Stimulated activated effector memory CD8-positive, alpha-beta T cell treated with anti-CD3 and anti-CD28 coated beads, Interleukin-12 subunit alpha, Interleukin-12 subunit beta, amount 100 ng/mL, for 72 hours (primary cell): ENCODE measurements at regions not wholly inside any gene's neighbourhood (a gene's known extent, or its start where the extent isn't known, plus 50 kb on each side); places are given as distances from the start of the nearest gene placed in this dataset.
A peak's percentile ranks its signal among the peaks of the same experiment; 100 is the strongest.

Experiments used
- ATAC-seq: fragments of 150-1000 bp; cut with Tn5 transposase; 2 replicates; pipeline ENCODE4 v1.10.0; 2021
- DNase-seq, 2 donors: peaks; one replicate each; pipeline ENCODE4 v3.0.0; 2021 to 2022; ENCODE audit warnings: low spot score in 2 of 2
- H3K27ac Mint-ChIP-seq: one replicate; pipeline ENCODE4 v1.8.0; 2022; ENCODE audit warnings: mild to moderate bottlenecking, mixed read lengths
- H3K36me3 Mint-ChIP-seq: one replicate; pipeline ENCODE4 v1.8.0; 2022; ENCODE audit warnings: mild to moderate bottlenecking, mixed read lengths
- H3K4me1 Mint-ChIP-seq: one replicate; pipeline ENCODE4 v1.8.0; 2022; ENCODE audit warnings: mixed read lengths
- H3K4me3 Mint-ChIP-seq: one replicate; pipeline ENCODE4 v1.8.0; 2022; ENCODE audit warnings: mild to moderate bottlenecking, mixed read lengths
- H3K9me3 Mint-ChIP-seq: one replicate; pipeline ENCODE4 v1.8.0; 2022; ENCODE audit warnings: mixed read lengths

- H3K27ac Mint-ChIP-seq: peak overlapping the region; percentile 6
- no peak for ATAC-seq
- DNase-seq: no peak
- no peaks in the 10 kb centered on the region for H3K4me1 Mint-ChIP-seq
- H3K4me3 Mint-ChIP-seq: no peak overlapping the region
- H3K36me3 Mint-ChIP-seq: no peaks in the 10 kb centered on the region
- no peaks in the 10 kb centered on the region for H3K9me3 Mint-ChIP-seq
Measured at GRCh38 chr6:119541132-119541905, 191.8 kb upstream of the MAN1A1 start.

GRCh38 chr6:119540417-119540816, 190.9 kb upstream of the MAN1A1 start:
- H3K36me3 Mint-ChIP-seq: no peaks in the 10 kb centered on the region

GRCh38 chr6:119539066-119539746, 189.6 kb upstream of the MAN1A1 start:
- ATAC-seq: no peak
- Mint-ChIP-seq H3K4me1 (no peaks in the 10 kb centered on the region), H3K36me3 (no peaks in the 10 kb centered on the region), H3K4me3 (no peak overlapping the region), H3K9me3 (no peaks in the 10 kb centered on the region), H3K27ac (no peak overlapping the region)
- no peak for DNase-seq

More at GRCh38 chr6:119540417-119540816, 190.9 kb upstream of the MAN1A1 start:
- ATAC-seq: peak; percentile 36
- no peaks in the 10 kb centered on the region for H3K9me3 Mint-ChIP-seq
- H3K4me1 Mint-ChIP-seq: no peaks in the 10 kb centered on the region
- H3K27ac Mint-ChIP-seq: no peak overlapping the region
- no peak for DNase-seq
- H3K4me3 Mint-ChIP-seq: no peak overlapping the region

GRCh38 chr6:119536666-119537065, 187.1 kb upstream of the MAN1A1 start:
- H3K27ac Mint-ChIP-seq: no peak overlapping the region
- H3K36me3 Mint-ChIP-seq: no peaks in the 10 kb centered on the region
- no peak overlapping the region for H3K4me3 Mint-ChIP-seq
- ATAC-seq: no peak
- H3K9me3 Mint-ChIP-seq: no peaks in the 10 kb centered on the region
- no peak for DNase-seq
- peaks cover 11% of the 10 kb centered on the region for H3K4me1 Mint-ChIP-seq

GRCh38 chr6:119535332-119535731, 185.8 kb upstream of the MAN1A1 start:
- DNase-seq (no peak), ATAC-seq (no peak)
- H3K4me3 Mint-ChIP-seq: no peak overlapping the region
- H3K36me3 Mint-ChIP-seq: no peaks in the 10 kb centered on the region
- H3K27ac Mint-ChIP-seq: no peak overlapping the region
- H3K9me3 Mint-ChIP-seq: no peaks in the 10 kb centered on the region
- H3K4me1 Mint-ChIP-seq: peaks cover 11% of the 10 kb centered on the region

- H3K4me1 Mint-ChIP-seq: peaks cover 11% of the 10 kb centered on the region
- H3K36me3 Mint-ChIP-seq: no peaks in the 10 kb centered on the region
- no peaks in the 10 kb centered on the region for H3K9me3 Mint-ChIP-seq
- H3K4me3 Mint-ChIP-seq: no peak overlapping the region
- DNase-seq (no peak), ATAC-seq (peak; percentile 93)
- H3K27ac Mint-ChIP-seq: no peak overlapping the region
Measured at GRCh38 chr6:119533603-119534279, 184.2 kb upstream of the MAN1A1 start.

GRCh38 chr6:119527231-119527578, 177.6 kb upstream of the MAN1A1 start:
- no peak for ATAC-seq

GRCh38 chr6:119526561-119527230, 177.1 kb upstream of the MAN1A1 start:
- Mint-ChIP-seq H3K27ac (no peak overlapping the region), H3K4me1 (no peaks in the 10 kb centered on the region), H3K9me3 (no peaks in the 10 kb centered on the region), H3K4me3 (no peak overlapping the region), H3K36me3 (no peaks in the 10 kb centered on the region)
- DNase-seq: no peak
- no peak for ATAC-seq

More at GRCh38 chr6:119527231-119527578, 177.6 kb upstream of the MAN1A1 start:
- Mint-ChIP-seq H3K9me3 (no peaks in the 10 kb centered on the region), H3K4me3 (no peak overlapping the region), H3K27ac (no peak overlapping the region), H3K36me3 (no peaks in the 10 kb centered on the region), H3K4me1 (no peaks in the 10 kb centered on the region)
- no peak for DNase-seq

GRCh38 chr6:119524410-119524809, 174.8 kb upstream of the MAN1A1 start:
- ATAC-seq (no peak), DNase-seq (no peak)
- H3K4me3 Mint-ChIP-seq: no peak overlapping the region
- no peaks in the 10 kb centered on the region for H3K36me3 Mint-ChIP-seq
- H3K4me1 Mint-ChIP-seq: no peaks in the 10 kb centered on the region
- no peaks in the 10 kb centered on the region for H3K9me3 Mint-ChIP-seq
- no peak overlapping the region for H3K27ac Mint-ChIP-seq

GRCh38 chr6:119523556-119523955, 174.0 kb upstream of the MAN1A1 start:
- Mint-ChIP-seq H3K4me3 (no peak overlapping the region), H3K9me3 (no peaks in the 10 kb centered on the region), H3K27ac (no peak overlapping the region), H3K36me3 (no peaks in the 10 kb centered on the region), H3K4me1 (no peaks in the 10 kb centered on the region)
- DNase-seq: no peak
- ATAC-seq: no peak

- H3K4me1 Mint-ChIP-seq: no peaks in the 10 kb centered on the region
- DNase-seq (no peak), ATAC-seq (no peak)
- H3K36me3 Mint-ChIP-seq: no peaks in the 10 kb centered on the region
- no peak overlapping the region for H3K27ac Mint-ChIP-seq
- H3K4me3 Mint-ChIP-seq: no peak overlapping the region
- H3K9me3 Mint-ChIP-seq: no peaks in the 10 kb centered on the region
Measured at GRCh38 chr6:119521251-119521650, 171.7 kb upstream of the MAN1A1 start.

- Mint-ChIP-seq H3K36me3 (no peaks in the 10 kb centered on the region), H3K9me3 (no peaks in the 10 kb centered on the region), H3K4me1 (no peaks in the 10 kb centered on the region), H3K27ac (no peak overlapping the region), H3K4me3 (no peak overlapping the region)
- ATAC-seq: no peak
- no peak for DNase-seq
Measured at GRCh38 chr6:119517428-119517827, 167.9 kb upstream of the MAN1A1 start.

GRCh38 chr6:119514345-119514744, 164.8 kb upstream of the MAN1A1 start:
- no peaks in the 10 kb centered on the region for H3K36me3 Mint-ChIP-seq
- H3K4me3 Mint-ChIP-seq: no peak overlapping the region
- ATAC-seq (no peak), DNase-seq (no peak)
- H3K9me3 Mint-ChIP-seq: no peaks in the 10 kb centered on the region
- H3K4me1 Mint-ChIP-seq: no peaks in the 10 kb centered on the region
- H3K27ac Mint-ChIP-seq: no peak overlapping the region

GRCh38 chr6:119511024-119511423, 161.5 kb upstream of the MAN1A1 start:
- Mint-ChIP-seq H3K27ac (no peak overlapping the region), H3K9me3 (no peaks in the 10 kb centered on the region), H3K4me3 (no peak overlapping the region), H3K4me1 (no peaks in the 10 kb centered on the region), H3K36me3 (no peaks in the 10 kb centered on the region)
- no peak for DNase-seq
- no peak for ATAC-seq

- H3K4me3 Mint-ChIP-seq: no peak overlapping the region
- H3K4me1 Mint-ChIP-seq: no peaks in the 10 kb centered on the region
- H3K9me3 Mint-ChIP-seq: no peaks in the 10 kb centered on the region
- no peak for DNase-seq
- H3K27ac Mint-ChIP-seq: no peak overlapping the region
- no peaks in the 10 kb centered on the region for H3K36me3 Mint-ChIP-seq
- ATAC-seq: no peak
Measured at GRCh38 chr6:119510246-119510645, 160.7 kb upstream of the MAN1A1 start.
